C4-2B (cell line): ENCODE measurements at regions not wholly inside any gene's neighbourhood (a gene's known extent, or its start where the extent isn't known, plus 50 kb on each side); places are given as distances from the start of the nearest gene placed in this dataset.
"Not testable (repeated sequence)": the region's sequence is repeated elsewhere in the genome, so short reads cannot be mapped to it uniquely, and the experiment has no call there.

Experiments used
- H3K27ac ChIP-seq: fragments of 450-650 bp; 2 replicates; pipeline ENCODE4 v1.5.1; 2017
- ZFX ChIP-seq: fragments of 450-650 bp; IDR thresholded peaks from 2 replicates; pipeline ENCODE4 v1.6.1; 2017
- TF ChIP-seq, protein P1 (sequence below): fragments of 450-650 bp; conservative IDR thresholded peaks from 2 replicates; pipeline ENCODE4 v1.5.1; 2017; ENCODE audit warnings: mild to moderate bottlenecking

DNA sequence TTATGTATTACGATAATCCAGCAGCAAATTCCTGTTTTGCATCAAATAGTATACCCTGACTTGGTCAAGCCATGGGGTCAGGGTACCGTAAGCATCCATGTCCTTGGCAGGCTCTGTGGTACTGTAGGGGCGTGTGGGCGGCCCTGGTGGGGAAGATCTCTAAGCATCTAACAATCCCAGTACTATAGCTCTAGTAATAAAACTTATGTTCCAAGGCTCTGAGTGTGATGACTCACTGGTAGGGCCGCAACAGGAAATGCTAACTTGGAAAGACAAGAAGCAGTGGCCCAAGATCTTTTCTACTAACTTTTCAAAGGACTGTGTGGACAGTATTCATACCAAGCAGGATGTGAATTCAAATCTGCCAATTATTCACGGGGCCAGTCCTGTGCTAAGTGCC is 63.8 kb downstream of the CLEC18A start:
- H3K27ac ChIP-seq: not testable (repeated sequence)

DNA sequence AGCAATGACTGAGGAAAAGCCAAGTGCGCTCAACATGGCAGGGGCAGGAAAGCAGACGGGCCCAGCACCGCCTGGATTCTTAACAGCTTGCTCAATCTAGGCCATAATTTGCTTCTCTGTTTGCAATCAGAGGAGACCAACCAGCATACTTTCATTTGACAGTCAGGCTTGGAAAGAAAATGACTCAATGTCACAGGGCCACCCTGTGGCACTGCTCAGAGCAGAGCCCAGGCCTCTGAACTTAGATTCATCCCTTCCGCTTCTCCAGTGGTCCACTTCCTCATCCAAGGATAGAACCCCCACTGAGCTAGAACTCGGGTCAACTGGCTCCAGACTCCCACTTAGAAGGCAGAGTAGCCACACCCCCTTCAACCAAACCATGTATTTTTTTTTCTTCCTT is 65.6 kb downstream of the CLEC18A start:
- H3K27ac ChIP-seq: not testable (repeated sequence)

DNA sequence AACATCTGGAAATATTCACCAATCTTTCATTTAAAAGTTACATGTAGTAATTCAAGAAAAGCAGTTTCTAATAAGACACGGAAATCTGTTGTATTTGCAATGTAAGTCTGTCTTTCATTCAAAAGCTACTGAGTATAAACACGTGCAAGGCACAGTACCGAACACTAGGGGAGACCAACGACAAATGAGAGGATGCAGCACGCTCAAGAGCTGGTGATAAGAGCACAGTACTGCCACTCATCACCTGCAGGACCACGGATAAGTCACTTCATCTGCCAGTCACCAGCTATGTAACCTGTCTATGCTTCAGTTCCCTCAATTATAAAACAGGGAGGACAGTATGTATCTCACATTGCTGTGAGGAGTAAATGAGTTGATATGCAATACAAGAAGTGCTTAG is 67.1 kb downstream of the CLEC18A start:
- H3K27ac ChIP-seq: no peak overlapping the region
- TF ChIP-seq, protein P1, sequence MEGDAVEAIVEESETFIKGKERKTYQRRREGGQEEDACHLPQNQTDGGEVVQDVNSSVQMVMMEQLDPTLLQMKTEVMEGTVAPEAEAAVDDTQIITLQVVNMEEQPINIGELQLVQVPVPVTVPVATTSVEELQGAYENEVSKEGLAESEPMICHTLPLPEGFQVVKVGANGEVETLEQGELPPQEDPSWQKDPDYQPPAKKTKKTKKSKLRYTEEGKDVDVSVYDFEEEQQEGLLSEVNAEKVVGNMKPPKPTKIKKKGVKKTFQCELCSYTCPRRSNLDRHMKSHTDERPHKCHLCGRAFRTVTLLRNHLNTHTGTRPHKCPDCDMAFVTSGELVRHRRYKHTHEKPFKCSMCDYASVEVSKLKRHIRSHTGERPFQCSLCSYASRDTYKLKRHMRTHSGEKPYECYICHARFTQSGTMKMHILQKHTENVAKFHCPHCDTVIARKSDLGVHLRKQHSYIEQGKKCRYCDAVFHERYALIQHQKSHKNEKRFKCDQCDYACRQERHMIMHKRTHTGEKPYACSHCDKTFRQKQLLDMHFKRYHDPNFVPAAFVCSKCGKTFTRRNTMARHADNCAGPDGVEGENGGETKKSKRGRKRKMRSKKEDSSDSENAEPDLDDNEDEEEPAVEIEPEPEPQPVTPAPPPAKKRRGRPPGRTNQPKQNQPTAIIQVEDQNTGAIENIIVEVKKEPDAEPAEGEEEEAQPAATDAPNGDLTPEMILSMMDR: peak; percentile 20
- TF ChIP-seq ZFX: no peak

GRCh38 chr16:70023207-70023606 is 72.1 kb downstream of the CLEC18A start:
- H3K27ac ChIP-seq: not testable (repeated sequence)

- not testable (repeated sequence) for H3K27ac ChIP-seq
Observed at GRCh38 chr16:70023956-70024355, 72.8 kb downstream of the CLEC18A start.

DNA sequence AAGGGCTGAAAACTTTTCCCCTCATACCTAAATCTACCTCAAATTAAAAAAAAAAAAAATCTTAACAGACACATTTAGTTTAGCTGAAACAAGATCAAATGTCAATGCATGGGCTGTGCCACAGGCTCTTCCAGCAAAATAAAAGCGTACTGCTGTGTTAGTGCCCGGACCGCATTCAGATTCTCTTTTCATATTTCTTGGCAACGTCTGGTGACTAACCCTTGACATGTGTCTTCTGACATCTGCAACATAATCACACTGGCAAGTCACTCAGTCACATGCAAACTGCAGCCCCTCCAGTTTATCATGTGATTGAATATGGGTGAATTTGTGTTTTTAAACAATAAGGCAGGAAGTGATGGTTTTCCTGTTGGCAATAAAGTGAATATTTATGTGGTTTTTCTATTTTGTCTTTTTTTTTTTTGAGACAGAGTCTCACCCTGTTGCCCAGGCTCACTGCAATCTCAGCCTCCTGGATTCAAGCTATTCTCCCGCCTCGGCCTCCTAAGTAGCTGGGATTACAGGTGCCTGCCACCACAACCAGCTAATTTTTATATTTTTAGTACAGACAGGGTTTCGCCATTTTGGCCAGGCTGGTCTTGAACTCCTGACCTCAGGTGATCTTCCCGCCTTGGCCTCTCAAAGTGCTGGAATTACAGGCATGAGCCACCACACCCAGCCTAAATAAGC is 75.2 kb downstream of the CLEC18A start:
- not testable (repeated sequence) for H3K27ac ChIP-seq

- not testable (repeated sequence) for H3K27ac ChIP-seq
Observed at GRCh38 chr16:70032906-70033305, 81.2 kb upstream of the PDPR start.

GRCh38 chr16:70037913-70038312 is 76.2 kb upstream of the PDPR start:
- not testable (repeated sequence) for H3K27ac ChIP-seq

DNA sequence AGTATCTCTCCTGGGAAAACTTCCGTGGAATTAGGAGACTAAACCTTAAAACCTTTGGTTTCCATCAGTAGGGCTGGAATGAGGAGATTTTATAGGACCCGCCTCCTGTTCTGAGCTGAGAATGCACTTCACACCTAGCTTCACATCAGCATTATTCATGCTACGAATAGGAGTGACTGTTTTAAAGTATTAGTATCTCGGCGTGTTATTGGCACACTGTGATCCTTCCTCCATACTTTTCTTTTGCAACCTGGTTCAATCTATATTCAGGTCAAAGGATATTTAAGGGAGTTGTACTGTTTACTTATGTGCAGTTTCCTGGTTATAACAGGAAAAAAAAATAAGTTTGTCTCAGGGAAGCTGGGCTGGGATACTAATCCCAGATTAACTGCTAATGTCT is 73.6 kb upstream of the PDPR start:
- H3K27ac ChIP-seq: not testable (repeated sequence)

- H3K27ac ChIP-seq: not testable (repeated sequence)
Observed at GRCh38 chr16:70043538-70044067, 70.5 kb upstream of the PDPR start.

DNA sequence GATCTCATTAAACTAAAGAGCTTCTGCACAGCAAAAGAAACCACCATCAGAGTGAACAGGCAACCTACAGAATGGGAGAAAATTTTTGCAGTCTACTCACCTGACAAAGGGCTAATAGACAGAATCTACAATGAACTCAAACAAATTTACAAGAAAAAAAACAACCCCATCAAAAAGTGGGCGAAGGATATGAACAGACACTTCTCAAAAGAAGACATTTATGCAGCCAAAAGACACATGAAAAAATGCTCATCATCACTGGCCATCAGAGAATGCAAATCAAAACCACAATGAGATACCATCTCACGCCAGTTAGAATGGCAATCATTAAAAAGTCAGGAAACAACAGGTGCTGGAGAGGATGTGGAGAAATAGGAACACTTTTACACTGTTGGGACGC is 67.6 kb upstream of the PDPR start:
- not testable (repeated sequence) for H3K27ac ChIP-seq

DNA sequence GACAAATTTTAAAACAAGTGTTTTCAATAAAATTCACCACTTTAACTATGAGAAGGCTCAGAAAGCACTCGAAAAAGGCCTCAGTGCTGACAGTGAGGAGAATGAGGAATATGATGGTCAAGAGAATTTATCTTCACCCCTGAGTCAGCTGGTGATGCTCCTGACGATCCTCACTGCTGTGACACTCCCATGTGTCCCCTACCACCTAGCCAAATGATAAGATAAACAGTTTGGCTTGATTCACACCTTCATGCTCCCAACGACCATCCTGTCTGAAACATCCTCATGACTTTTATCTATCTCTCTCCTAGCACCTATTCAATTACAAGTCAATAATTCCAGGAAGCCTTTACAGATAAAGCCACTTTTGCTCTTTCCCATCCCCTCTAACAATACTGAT is 66.0 kb upstream of the PDPR start:
- H3K27ac ChIP-seq: not testable (repeated sequence)

- not testable (repeated sequence) for H3K27ac ChIP-seq
Observed at GRCh38 chr16:70058056-70058455, 56.1 kb upstream of the PDPR start.

- H3K27ac ChIP-seq: not testable (repeated sequence)
Observed at GRCh38 chr16:70059429-70059828, 54.7 kb upstream of the PDPR start.

DNA sequence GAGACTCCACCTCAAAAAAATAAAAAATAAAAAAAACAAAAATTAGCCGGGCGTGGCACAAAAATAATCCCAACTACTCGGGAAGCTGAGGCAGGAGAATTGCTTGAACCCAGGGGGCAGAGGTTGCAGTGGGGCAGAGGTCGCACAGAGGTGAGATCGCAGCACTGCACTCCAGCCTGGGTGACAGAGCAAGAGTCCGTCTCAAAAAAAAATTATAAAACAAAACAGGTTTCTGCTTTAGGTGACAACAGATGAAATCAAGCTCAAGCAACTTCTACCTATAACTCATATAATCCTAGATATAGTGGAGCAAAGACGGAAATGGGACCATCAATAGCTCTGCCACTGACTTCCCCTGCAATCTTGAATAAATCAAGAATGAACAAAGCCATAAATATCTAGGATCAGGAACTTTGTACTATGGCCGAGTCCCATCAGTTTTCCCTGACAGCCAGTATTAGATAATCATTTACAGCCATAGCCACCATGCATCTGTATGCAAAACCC is 53.6 kb upstream of the PDPR start:
- peak overlapping the region; percentile 25 for H3K27ac ChIP-seq

GRCh38 chr16:70061671-70062218 is 52.4 kb upstream of the PDPR start:
- H3K27ac ChIP-seq: not testable (repeated sequence)

DNA sequence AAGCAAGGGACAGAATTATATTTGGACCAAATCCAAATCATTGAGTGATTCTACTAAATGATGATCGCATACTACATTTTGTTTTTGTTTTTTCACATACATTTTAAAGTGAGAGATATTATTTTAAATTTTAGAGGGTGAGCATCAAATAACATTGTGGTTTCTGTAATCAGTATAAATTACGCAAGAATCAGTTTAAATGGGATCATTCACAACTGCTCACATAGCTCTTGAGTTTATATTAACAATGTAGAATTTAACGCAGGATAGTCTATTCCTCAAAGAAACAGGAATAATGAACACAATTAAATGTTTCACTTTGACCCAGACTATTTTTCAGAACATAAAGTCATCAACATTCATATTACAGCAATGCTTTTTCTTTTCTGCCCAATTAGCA is 51.2 kb upstream of the PDPR start:
- H3K27ac ChIP-seq: not testable (repeated sequence)
